ENCODE measurements at regions not wholly inside any gene's neighbourhood (a gene's known extent, or its start where the extent isn't known, plus 50 kb on each side); places are given as distances from the start of the nearest gene placed in this dataset.

- TF ChIP-seq CTCF (IDR thresholded peaks at IDR 0.05) (no peak), POLR2A (IDR thresholded peaks at IDR 0.05) (no peak), EP300 (IDR thresholded peaks at IDR 0.05) (no peak)
These were observed 56.3 kb upstream of the TP53I11 start for GRCh38 chr11:45007011-45007410.

Data from ovary (tissue), 3 donors.